GM18498 (cell line): ENCODE measurements at regions not wholly inside any gene's neighbourhood (a gene's known extent, or its start where the extent isn't known, plus 50 kb on each side); places are given as distances from the start of the nearest gene placed in this dataset.
"Not testable (repeated sequence)": the region's sequence is repeated elsewhere in the genome, so short reads cannot be mapped to it uniquely, and the experiment has no call there.

Experiments used
- ATAC-seq: cut with Tn5 transposase; IDR thresholded peaks from one replicate; pipeline ENCODE4 v1.9.1; 2021; ENCODE audit warnings: mild to moderate bottlenecking, moderate library complexity; ENCODE audit not compliant: unreplicated experiment

DNA sequence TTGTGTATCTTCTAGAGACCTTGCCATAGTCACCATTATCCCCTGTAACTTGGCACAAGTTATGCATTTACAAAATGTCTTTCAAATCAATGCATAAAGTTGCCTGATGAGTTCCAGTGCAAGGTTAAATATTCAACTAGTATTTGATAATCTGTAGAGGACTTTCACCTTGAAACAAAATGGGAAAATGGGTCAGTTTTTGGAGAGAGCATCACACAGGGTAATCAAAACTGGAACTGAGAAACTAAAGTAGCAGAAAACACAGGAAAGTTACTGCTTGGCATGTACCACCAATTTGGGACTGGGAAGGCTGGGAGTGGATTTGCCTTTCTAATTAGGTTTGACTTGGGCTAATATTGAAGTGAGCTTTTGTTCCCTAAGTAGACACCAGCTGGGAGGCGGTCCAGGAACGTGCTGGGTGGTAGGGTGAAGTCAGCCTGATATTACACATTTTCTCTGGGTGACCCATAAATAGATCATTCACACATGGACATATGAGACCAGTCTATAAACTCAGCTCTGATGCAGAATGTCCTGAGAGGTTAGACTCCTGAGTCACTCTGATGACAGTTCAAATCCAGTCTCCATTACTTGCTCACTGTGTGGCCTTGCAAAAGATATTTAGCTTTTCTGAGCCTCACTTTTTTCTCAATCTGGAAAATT, 152.3 kb downstream of the PCTP start:
- ATAC-seq: no peak

DNA sequence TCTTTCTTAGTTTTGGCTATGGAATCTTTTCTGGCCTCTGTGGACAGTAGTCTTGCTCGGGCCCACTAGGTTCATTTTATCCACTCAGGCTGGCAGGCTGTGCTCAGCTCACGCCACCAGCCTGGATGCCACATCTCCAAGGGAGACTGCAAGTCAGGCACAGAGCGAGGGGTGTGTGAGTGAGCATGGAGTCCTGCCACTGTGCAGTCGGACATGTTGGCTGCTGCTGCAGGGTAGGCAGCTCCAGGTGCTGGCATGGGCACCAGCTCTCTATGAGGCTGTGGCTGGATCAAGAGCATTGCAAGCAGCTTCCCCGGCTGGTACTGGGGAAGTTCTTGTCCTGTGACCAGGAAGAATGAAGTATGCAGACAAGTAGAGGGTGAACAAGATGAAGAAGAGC, 158.9 kb downstream of the PCTP start:
- no peak for ATAC-seq

DNA sequence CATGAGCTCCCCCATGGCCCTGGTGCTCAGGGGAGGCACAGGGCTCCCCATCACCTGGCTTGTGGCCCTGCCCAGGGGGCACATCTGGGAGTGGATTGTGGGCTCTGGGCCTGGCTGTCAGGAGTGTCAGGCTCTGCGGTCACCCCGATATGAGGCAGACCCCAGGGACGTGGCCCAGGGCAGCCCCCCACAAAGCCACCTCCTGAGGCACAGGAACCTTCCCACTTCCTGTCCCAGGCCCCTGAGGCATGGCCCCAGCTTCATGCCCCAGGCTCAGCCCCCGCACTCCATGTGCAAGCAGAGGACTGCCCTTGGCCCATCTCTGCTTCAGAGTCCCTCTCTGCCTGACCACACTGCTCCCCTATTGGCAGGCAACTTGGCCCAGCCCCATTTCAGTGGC, 160.3 kb downstream of the PCTP start:
- no peak for ATAC-seq

- ATAC-seq: no peak
These were observed 174.6 kb downstream of the PCTP start for GRCh38 chr17:55925440-55925839.

- ATAC-seq: no peak
These were observed 175.6 kb downstream of the PCTP start for GRCh38 chr17:55926276-55926990.

DNA sequence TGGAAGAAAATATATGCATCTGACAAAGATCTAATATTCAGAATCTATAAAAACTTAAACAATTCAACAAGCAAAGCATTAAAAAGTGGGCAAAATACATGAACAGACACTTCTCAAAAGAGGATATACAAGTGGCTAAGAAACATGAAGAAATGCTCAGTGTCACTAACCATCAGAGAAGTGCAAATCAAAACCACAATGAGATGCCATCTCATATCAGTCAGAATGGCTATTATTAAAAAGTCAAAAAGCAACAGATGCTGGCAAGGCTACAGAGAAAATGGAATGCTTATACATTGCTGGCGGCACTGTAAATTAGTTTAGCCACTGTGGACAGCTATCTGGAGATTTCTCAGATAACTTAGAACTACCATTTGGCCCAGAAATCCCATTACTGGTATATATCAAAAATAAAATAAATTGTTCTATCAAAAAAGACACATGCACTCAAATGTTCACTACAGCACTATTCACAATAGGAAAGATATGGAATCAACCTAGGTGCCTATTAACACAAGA, 179.5 kb downstream of the PCTP start:
- ATAC-seq: no peak

GRCh38 chr17:55931446-55931845, 180.6 kb downstream of the PCTP start:
- no peak for ATAC-seq

- ATAC-seq: no peak
These were observed 182.1 kb downstream of the PCTP start for GRCh38 chr17:55932973-55933372.

GRCh38 chr17:55939181-55939810, 188.4 kb downstream of the PCTP start:
- not testable (repeated sequence) for ATAC-seq

GRCh38 chr17:55959756-55960155, 193.5 kb upstream of the ANKFN1 start:
- ATAC-seq: no peak

- no peak for ATAC-seq
These were observed 191.9 kb upstream of the ANKFN1 start for GRCh38 chr17:55961386-55961785.

DNA sequence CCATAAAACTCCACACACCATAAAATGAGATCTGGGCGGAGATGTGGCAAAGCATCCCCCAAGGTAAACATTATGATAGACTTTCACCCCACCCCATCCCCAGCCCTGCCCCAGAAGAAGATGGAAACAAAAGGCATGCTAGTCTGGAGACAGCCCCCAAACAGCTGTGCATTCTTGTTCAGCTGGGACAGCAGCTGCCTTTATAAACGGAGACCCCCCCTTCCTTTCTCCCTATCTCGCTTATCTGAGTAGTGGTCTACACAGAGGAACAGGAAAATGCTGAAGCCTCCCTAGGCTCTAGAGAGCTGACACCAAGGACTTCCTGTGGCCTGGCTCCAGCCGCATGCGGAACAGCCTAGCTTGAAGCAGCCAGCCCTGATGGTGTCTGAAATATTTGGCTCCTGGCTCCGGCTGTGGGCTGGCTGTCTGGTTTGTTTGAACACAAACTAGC, 190.3 kb upstream of the ANKFN1 start:
- ATAC-seq: no peak

GRCh38 chr17:55964191-55964590, 189.1 kb upstream of the ANKFN1 start:
- ATAC-seq: no peak

DNA sequence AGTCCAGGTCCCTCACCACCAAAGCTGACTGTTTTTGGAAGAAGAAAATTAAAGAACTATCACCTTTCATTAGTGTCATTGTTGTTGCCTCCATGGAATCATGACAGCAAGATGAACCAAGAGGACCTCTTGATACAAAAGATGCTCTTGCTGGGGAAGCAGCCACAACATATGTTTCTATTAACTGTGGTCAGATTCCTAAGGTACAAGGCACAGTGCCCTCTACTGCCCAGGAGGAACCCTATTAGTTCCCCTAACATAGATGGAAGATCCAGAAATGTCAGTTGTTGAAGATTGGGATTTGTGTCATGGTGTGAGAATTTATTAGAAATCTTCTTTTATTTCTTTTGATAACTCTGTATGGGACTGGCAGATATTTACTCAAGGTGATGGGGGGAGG, 188.2 kb upstream of the ANKFN1 start:
- ATAC-seq: no peak

GRCh38 chr17:55969562-55970324, 183.5 kb upstream of the ANKFN1 start:
- ATAC-seq: no peak

- no peak for ATAC-seq
These were observed 174.7 kb upstream of the ANKFN1 start for GRCh38 chr17:55978578-55978977.

DNA sequence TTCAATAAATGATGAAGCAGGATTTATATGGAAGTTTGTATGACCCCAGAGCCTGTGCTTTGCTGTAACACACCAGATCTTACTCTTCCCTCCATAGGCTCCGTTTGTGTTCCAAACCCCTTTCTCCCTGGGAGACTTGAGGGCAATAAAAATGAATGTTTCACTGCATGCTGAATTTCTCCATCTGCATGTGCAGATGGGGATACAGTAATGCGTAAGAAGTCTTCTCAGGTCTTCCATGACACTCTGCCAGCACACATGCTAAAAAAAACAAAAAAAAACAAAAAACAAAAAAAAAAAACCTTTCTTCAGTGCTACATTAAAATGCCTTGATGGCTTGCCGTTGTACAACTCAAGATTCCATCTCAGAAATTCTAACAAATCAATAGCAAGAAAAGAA, 170.2 kb upstream of the ANKFN1 start:
- no peak for ATAC-seq

- ATAC-seq: no peak
These were observed 166.5 kb upstream of the ANKFN1 start for GRCh38 chr17:55986817-55987216.

- no peak for ATAC-seq
These were observed 164.4 kb upstream of the ANKFN1 start for GRCh38 chr17:55988861-55989260.

DNA sequence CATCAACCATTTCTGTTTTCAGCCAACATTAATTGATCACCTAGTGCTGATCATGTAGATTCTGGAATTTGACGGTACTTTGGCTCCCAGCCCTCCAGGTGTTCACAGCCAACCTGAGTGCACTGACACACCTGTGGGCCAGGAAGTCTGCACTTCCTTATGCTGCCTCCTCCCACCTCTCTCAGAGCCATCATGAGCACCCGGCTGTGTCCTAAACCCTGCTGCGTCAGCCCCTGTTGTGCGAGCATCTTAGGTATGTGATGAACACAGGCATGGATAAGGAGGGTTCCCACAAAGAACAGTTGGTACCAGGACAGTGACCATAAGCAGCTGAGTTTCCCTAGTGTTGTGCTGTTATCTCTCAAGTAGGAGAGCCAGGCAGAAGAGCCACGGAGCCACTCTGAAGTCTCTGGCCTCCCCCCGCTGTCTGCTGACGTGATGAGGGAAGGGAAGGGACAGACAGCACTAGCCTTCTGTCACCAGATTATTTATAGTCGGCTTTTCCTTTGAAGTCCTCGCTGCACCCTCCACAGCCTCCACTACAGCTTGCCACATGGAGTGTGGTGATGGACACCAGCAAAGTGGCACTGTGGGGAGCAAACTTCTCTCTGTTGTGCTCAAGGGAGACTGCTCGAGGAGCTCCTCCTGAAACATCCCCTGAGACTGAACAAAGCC, 162.8 kb upstream of the ANKFN1 start:
- no peak for ATAC-seq

DNA sequence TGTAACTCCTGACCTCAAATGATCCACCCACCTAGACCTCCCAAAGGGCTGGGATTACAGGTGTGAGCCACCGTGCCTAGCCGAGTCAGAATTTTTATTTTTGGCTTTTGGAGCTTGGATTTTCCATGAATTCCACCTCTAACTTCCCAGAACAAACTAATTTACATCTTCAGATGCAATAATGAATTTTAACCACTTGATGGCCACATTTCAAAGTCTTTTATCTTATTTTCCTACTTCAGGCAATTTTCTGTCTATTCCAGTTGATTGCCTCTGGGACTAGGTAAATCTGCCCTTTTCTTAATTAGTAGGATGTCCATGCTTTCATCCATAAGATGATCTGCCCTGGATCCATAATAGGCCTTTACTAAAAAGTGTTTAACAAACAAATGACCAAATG, 156.4 kb upstream of the ANKFN1 start:
- no peak for ATAC-seq
